BLaER1 treated with 17β-estradiol and CSF1 and Interleukin-3, amounts not matched to agents 10 nM and 100 nM (cell line): ENCODE measurements at regions not wholly inside any gene's neighbourhood (a gene's known extent, or its start where the extent isn't known, plus 50 kb on each side); places are given as distances from the start of the nearest gene placed in this dataset.

Experiments
- H3K27ac ChIP-seq, 11 experiments: shearing (Covaris generic); formaldehyde crosslinking; 2 replicates each; pipeline ENCODE4 v1.8.1; 2022
- H3K27me3 ChIP-seq, 11 experiments: shearing (Covaris generic); formaldehyde crosslinking; 2 replicates each; pipeline ENCODE4 v1.8.1; 2022
- H3K36me3 ChIP-seq, 11 experiments: shearing (Covaris generic); formaldehyde crosslinking; 2 replicates each; pipeline ENCODE4 v1.8.1; 2022
- H3K4me1 ChIP-seq, 10 experiments: shearing (Covaris generic); formaldehyde crosslinking; 2 replicates each; pipeline ENCODE4 v1.8.1; 2022
- H3K4me2 ChIP-seq, 11 experiments: shearing (Covaris generic); formaldehyde crosslinking; 2 replicates each; pipeline ENCODE4 v1.8.1; 2022
- H3K4me3 ChIP-seq, 10 experiments: shearing (Covaris generic); formaldehyde crosslinking; 2 replicates each; pipeline ENCODE4 v1.8.1; 2022
- H3K9ac ChIP-seq, 11 experiments: shearing (Covaris generic); formaldehyde crosslinking; 2 replicates each; pipeline ENCODE4 v1.8.1; 2022
- H3K9me3 ChIP-seq, 11 experiments: shearing (Covaris generic); formaldehyde crosslinking; replicated peaks in 1 of 11; 2 replicates each; pipeline ENCODE4 v1.8.1; 2022
- H4K20me1 ChIP-seq, 11 experiments: shearing (Covaris generic); formaldehyde crosslinking; 2 replicates each; pipeline ENCODE4 v1.8.1; 2022
- Cebpa-rat ChIP-seq, 11 experiments: shearing (Covaris generic); IDR thresholded peaks; 2 replicates each; pipeline ENCODE4 v1.8.1; 2022

DNA sequence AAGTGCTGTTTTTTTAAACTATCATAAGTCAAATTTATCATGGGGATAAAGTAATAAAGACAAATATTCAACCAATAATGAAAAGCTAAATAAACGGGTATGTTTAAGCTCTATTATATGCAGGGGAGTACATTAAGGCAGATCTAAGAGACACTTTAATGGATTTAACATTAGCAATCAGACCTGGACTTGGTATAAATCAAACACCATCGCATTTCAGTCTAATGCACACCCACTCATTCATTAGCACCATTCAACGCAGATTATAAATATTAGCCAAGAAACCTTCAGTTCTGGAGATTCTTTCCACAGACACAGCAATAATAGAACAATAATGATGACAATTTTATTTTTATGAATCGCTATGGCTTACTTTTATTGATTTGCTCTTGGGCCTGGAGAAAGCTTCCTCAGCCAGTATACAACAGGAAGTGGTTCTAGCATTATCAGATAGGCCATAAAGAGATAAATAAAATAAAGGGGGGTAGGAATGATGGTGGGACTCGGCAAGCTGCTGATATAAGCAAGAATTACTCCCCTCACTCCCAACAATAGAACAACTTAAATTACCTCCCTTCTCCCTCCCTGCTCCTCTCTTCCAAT, 172.2 kb downstream of the PSAT1 start:
- Histone ChIP-seq H3K4me1 (peaks cover 8 to 67% (median 56%) of the 10 kb centered on the region in 10 experiments), H3K36me3 (no peaks in the 10 kb centered on the region), H3K9me3 (peaks cover 3 to 5% (median 4%) of the 10 kb centered on the region in 11 experiments; a peak in 17 of 22 replicates), H3K27ac (no peak overlapping the region), H3K4me3 (no peak overlapping the region), H3K9ac (no peak overlapping the region), H3K4me2 (peak overlapping the region in 9 of 11 experiments; percentile 5 to 83 (median 75); a peak in 17 of 22 replicates), H4K20me1 (no peaks in the 10 kb centered on the region), H3K27me3 (no peaks in the 10 kb centered on the region)
- no peak for TF ChIP-seq Cebpa-rat (IDR thresholded peaks at IDR 0.05)

DNA sequence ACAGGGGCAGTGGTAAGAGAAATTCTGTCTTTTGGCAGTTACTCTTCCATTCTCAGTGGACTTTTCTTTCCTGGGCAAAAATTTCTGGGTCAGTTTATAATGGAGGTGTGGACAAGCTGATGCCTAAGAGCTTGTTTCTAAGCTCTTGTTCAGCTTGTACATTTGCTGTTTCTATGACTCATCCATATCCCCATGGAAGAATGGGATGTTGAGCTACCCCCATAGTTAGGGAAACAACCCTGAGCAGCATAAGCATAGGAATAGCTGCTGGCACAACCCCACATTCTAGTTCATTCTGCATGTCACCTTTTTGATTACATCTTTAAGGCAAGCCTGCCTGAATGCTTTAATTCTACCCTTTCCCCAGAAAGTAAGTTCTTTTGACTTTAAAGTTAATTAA, 173.3 kb downstream of the PSAT1 start:
- peak overlapping the region in 9 of 11 experiments; percentile 32 to 83 (median 75); a peak in 17 of 22 replicates for H3K4me2 ChIP-seq
- TF ChIP-seq Cebpa-rat (IDR thresholded peaks at IDR 0.05): no peak
- H3K4me3 ChIP-seq: no peak overlapping the region
- H3K27me3 ChIP-seq: no peaks in the 10 kb centered on the region
- H3K9ac ChIP-seq: no peak overlapping the region
- no peaks in the 10 kb centered on the region for H4K20me1 ChIP-seq
- peaks cover 8 to 66% (median 56%) of the 10 kb centered on the region in 10 experiments for H3K4me1 ChIP-seq
- no peaks in the 10 kb centered on the region for H3K36me3 ChIP-seq
- H3K27ac ChIP-seq: no peak overlapping the region
- peaks cover 11 to 16% (median 13%) of the 10 kb centered on the region in 11 experiments; a peak in 21 of 22 replicates for H3K9me3 ChIP-seq

DNA sequence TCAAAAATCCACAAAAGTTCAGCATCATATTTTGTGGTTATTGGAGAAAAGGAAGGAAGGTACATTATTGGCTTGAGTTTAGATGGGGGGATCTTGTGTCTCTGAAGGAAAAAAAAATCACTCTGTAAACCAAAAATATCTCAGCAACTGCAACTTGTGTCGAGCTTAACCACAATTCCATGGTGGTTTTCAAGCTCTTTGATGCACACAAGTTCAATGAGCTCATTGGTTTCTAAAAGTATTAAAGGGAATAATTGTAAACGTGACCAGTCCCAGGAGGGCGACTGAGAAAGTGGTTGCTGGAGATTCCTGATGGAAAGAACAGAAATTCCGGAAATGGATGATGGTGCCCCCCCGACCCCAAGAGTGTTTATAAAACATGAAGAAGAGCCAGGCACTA, 173.8 kb downstream of the PSAT1 start:
- H3K9me3 ChIP-seq: peaks cover 11 to 17% (median 13%) of the 10 kb centered on the region in 11 experiments; a peak in 21 of 22 replicates
- TF ChIP-seq Cebpa-rat (IDR thresholded peaks at IDR 0.05): no peak
- H3K4me2 ChIP-seq: peak overlapping the region; percentile 22 to 83 (median 66); a peak in 19 of 22 replicates
- no peak overlapping the region for H3K9ac ChIP-seq
- H3K4me1 ChIP-seq: peaks cover 8 to 66% (median 56%) of the 10 kb centered on the region in 10 experiments
- H3K27me3 ChIP-seq: no peaks in the 10 kb centered on the region
- no peaks in the 10 kb centered on the region for H4K20me1 ChIP-seq
- no peak overlapping the region for H3K27ac ChIP-seq
- H3K4me3 ChIP-seq: no peak overlapping the region
- H3K36me3 ChIP-seq: no peaks in the 10 kb centered on the region

DNA sequence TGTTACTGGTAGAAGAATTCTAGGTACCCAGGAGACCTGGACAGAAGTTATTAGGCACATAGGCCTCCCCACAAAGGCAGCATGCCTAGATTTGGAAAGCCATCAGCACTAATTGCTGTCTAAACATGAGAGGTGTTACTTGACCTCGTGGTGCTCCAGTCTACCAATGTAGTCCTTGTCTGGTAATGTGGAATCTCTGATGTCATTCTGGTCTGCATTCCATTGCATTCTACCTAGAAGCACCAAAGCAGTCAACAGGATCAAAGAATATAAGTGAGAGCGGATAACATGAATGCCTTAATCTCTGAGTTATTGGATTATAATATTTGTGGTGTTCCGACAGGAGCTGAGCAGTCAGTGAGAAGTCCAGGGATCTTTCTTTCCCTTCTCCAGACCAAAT, 175.2 kb downstream of the PSAT1 start:
- TF ChIP-seq Cebpa-rat (IDR thresholded peaks at IDR 0.05): no peak
- no peak overlapping the region for H3K4me3 ChIP-seq

DNA sequence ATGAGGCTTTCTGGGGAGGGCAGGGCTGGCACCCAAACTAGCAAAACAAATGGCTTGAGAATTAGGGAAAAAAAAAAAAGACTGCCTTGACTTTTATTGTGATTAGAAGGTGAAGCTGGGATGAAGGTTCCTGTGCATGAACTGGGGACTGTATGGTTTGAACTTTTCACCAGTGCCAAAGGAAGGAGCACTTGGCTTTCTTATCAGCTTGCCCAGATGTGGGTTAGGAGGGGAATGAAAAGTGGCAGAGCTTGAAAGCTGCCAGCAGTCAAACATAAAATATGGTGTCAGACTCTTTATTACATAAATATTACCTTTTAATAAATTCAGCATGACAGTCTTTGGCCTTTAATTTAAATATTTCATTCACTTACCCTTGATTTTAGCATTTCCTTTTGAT, 182.5 kb downstream of the PSAT1 start:
- H3K4me2 ChIP-seq: no peak overlapping the region
- H3K36me3 ChIP-seq: no peaks in the 10 kb centered on the region
- H4K20me1 ChIP-seq: no peaks in the 10 kb centered on the region
- no peak overlapping the region for H3K27ac ChIP-seq
- H3K4me3 ChIP-seq: no peak overlapping the region
- no peak overlapping the region for H3K9ac ChIP-seq
- H3K4me1 ChIP-seq: no peaks in the 10 kb centered on the region
- no peaks in the 10 kb centered on the region for H3K27me3 ChIP-seq
- TF ChIP-seq Cebpa-rat (IDR thresholded peaks at IDR 0.05): no peak
- H3K9me3 ChIP-seq: peaks cover 11 to 28% (median 15%) of the 10 kb centered on the region in 11 experiments; a peak in 20 of 22 replicates

More for the DNA sequence above, 175.2 kb downstream of the PSAT1 start:
- peaks cover 8 to 66% (median 56%) of the 10 kb centered on the region in 10 experiments for H3K4me1 ChIP-seq
- peaks cover 11 to 17% (median 13%) of the 10 kb centered on the region in 11 experiments; a peak in 21 of 22 replicates for H3K9me3 ChIP-seq
- H3K36me3 ChIP-seq: no peaks in the 10 kb centered on the region
- H3K9ac ChIP-seq: no peak overlapping the region
- no peaks in the 10 kb centered on the region for H4K20me1 ChIP-seq
- no peaks in the 10 kb centered on the region for H3K27me3 ChIP-seq
- no peak overlapping the region for H3K27ac ChIP-seq
- H3K4me2 ChIP-seq: peak overlapping the region in 8 of 11 experiments; percentile 49 to 83 (median 75); a peak in 14 of 22 replicates

DNA sequence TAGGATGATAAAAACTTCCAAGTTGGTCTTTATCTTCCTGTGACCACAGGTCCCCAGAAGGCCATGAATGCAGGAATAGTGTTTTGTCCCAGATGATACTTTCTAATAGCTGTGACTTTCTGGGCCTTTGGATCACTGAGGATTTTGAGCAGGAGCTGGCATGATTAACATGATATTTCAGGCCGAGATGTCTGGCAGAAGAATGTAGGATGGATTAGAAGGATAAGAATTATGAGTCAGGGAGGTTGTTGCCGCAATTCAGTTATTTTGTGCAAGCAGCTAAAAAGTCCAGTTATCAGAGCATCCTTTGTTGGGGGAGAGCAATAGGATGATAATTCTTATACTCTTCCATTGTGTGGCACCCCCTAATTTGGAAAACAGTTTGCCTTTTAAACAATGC, 189.7 kb downstream of the PSAT1 start:
- Histone ChIP-seq H3K4me3 (no peak overlapping the region), H3K27me3 (no peaks in the 10 kb centered on the region), H3K27ac (no peak overlapping the region), H3K4me1 (no peaks in the 10 kb centered on the region), H3K36me3 (no peaks in the 10 kb centered on the region), H3K9ac (no peak overlapping the region), H3K9me3 (peaks cover 6 to 11% (median 9%) of the 10 kb centered on the region in 11 experiments; a peak in 17 of 22 replicates), H4K20me1 (no peaks in the 10 kb centered on the region), H3K4me2 (no peak overlapping the region)
- TF ChIP-seq Cebpa-rat (IDR thresholded peaks at IDR 0.05): no peak

DNA sequence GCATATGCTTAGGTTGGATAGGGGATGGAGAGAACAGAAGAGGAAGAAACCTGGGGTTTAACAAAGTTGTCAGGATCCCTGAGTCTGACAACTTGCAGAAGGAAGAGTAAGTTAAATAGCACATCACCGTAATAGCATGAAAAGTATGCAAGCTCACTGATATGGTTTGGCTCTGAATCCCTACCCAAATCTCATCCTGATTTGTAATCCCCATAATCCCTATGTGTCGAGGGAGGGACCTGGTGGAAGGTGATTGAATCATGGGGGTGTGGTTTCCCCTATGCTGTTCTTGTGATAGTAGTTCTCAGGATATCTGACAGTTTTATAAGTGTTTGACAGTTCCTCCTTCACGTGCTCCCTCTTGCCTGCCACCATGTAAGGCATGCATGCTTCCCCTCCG, 193.3 kb downstream of the PSAT1 start:
- no peak for TF ChIP-seq Cebpa-rat (IDR thresholded peaks at IDR 0.05)
- Histone ChIP-seq H3K27ac (no peak overlapping the region), H3K4me2 (no peak overlapping the region), H3K9me3 (no peaks in the 10 kb centered on the region), H3K4me1 (no peaks in the 10 kb centered on the region), H3K27me3 (no peaks in the 10 kb centered on the region), H3K4me3 (no peak overlapping the region), H3K9ac (no peak overlapping the region), H4K20me1 (no peaks in the 10 kb centered on the region), H3K36me3 (no peaks in the 10 kb centered on the region)

DNA sequence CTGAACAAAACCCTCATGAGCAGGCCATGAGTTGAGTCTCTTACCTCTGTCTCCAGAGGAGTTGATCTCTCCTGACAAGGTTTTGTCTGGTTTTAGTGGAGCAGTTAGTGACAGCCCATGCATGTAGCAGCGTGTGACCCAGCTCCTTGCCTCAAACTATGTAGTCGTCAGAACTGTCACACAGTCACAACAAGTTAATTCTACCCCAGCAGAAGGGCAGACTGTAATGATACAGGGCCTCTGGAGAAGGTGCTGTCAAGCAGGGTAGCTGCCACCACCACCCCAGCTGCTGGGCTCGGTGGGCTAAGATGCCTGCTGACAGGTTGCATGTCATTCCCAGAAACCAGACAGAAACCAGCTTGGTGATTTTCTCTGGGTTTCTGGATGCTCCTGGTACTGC, 194.5 kb downstream of the PSAT1 start:
- Histone ChIP-seq H3K36me3 (no peaks in the 10 kb centered on the region), H3K9me3 (no peaks in the 10 kb centered on the region), H3K27ac (no peak overlapping the region), H3K4me2 (no peak overlapping the region), H3K27me3 (no peaks in the 10 kb centered on the region), H4K20me1 (no peaks in the 10 kb centered on the region), H3K4me3 (no peak overlapping the region), H3K4me1 (no peaks in the 10 kb centered on the region), H3K9ac (no peak overlapping the region)
- TF ChIP-seq Cebpa-rat (IDR thresholded peaks at IDR 0.05): no peak

DNA sequence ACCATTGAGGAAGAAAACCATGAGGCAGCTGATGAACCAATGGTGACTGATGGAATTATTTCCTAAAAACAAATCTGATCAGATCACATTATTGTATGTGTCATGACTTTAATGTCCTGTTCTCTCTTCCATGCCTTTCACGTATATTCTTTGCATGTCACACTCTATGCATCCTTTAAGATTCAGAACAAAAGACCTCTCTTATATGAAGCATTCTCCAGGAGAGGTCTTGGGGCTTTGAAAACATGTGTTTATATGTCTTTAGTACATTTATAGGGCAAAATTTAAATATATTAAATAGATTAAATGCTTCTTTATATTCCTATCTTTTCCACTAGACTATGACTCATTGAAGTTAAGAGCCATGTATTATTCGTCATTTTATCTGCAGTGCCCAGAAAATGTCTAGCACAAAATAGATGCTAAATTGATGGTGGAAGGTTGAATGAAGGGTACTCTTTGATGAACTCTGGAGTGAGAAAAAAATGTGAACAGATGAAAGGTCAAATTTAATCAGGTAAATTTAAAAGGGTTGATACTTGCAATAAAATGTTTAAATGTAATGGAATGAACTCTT, 196.3 kb downstream of the PSAT1 start:
- no peak for TF ChIP-seq Cebpa-rat (IDR thresholded peaks at IDR 0.05)
- no peak overlapping the region for H3K27ac ChIP-seq
- no peaks in the 10 kb centered on the region for H3K9me3 ChIP-seq
- H3K4me2 ChIP-seq: no peak overlapping the region
- H4K20me1 ChIP-seq: no peaks in the 10 kb centered on the region
- no peaks in the 10 kb centered on the region for H3K27me3 ChIP-seq
- no peaks in the 10 kb centered on the region for H3K4me1 ChIP-seq
- H3K4me3 ChIP-seq: no peak overlapping the region
- no peak overlapping the region for H3K9ac ChIP-seq
- no peaks in the 10 kb centered on the region for H3K36me3 ChIP-seq

DNA sequence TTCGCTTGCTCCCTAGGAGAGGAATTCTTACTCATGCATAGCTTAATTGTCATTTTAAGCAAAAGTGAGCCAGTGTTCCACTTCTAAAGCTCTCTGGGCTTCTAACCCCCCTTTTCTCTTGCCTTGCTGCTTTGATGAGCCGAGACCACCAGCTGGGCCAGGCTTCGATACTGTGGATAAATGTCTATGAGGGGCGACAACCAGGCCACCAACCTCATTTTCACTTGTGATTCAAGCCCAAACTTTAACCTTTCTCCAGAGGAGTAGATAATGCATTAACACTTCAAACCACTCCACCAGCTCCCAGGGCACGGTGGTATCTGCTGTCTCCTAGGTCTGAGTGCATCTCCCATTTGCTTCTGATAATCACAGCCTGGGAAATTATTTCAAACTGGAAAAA, 205.6 kb downstream of the PSAT1 start:
- no peak overlapping the region for H3K4me3 ChIP-seq
- no peak for TF ChIP-seq Cebpa-rat (IDR thresholded peaks at IDR 0.05)
- no peaks in the 10 kb centered on the region for H3K27me3 ChIP-seq
- H3K9ac ChIP-seq: no peak overlapping the region
- H3K36me3 ChIP-seq: no peaks in the 10 kb centered on the region
- H4K20me1 ChIP-seq: no peaks in the 10 kb centered on the region
- no peaks in the 10 kb centered on the region for H3K4me1 ChIP-seq
- no peak overlapping the region for H3K4me2 ChIP-seq
- H3K27ac ChIP-seq: no peak overlapping the region
- peaks cover 0 to 11% (median 4%) of the 10 kb centered on the region in 11 experiments; a peak in 5 of 22 replicates for H3K9me3 ChIP-seq
